ENCODE measurements at regions not wholly inside any gene's neighbourhood (a gene's known extent, or its start where the extent isn't known, plus 50 kb on each side); places are given as distances from the start of the nearest gene placed in this dataset.
"Not testable (repeated sequence)": the region's sequence is repeated elsewhere in the genome, so short reads cannot be mapped to it uniquely, and the experiment has no call there.

GRCh38 chr12:30201301-30202160, 417.8 kb upstream of the TMTC1 start:
- DNase-seq = no peak

GRCh38 chr12:30200864-30201263, 417.1 kb upstream of the TMTC1 start:
- no peak for DNase-seq

GRCh38 chr12:30197392-30198057, 413.8 kb upstream of the TMTC1 start:
- DNase-seq = no peak

- no peak for DNase-seq
Observed at GRCh38 chr12:30191696-30192455, 408.1 kb upstream of the TMTC1 start.

GRCh38 chr12:30188602-30189326, 405.0 kb upstream of the TMTC1 start:
- no peak for DNase-seq

GRCh38 chr12:30187426-30187825, 403.7 kb upstream of the TMTC1 start:
- no peak for DNase-seq

- DNase-seq = no peak
Observed at GRCh38 chr12:30181334-30181733, 397.6 kb upstream of the TMTC1 start.

GRCh38 chr12:30180602-30181001, 396.9 kb upstream of the TMTC1 start:
- no peak for DNase-seq

- no peak for DNase-seq
Observed at GRCh38 chr12:30178916-30179315, 395.2 kb upstream of the TMTC1 start.

- DNase-seq = no peak
Observed at GRCh38 chr12:30169839-30170591, 386.3 kb upstream of the TMTC1 start.

- DNase-seq = no peak
Observed at GRCh38 chr12:30166006-30166795, 382.5 kb upstream of the TMTC1 start.

GRCh38 chr12:30164382-30165318, 380.9 kb upstream of the TMTC1 start:
- no peak for DNase-seq

- not testable (repeated sequence) for DNase-seq
Observed at GRCh38 chr12:30156833-30157232, 373.1 kb upstream of the TMTC1 start.

GRCh38 chr12:30155001-30155730, 371.4 kb upstream of the TMTC1 start:
- no peak for DNase-seq

- no peak for DNase-seq
Observed at GRCh38 chr12:30153981-30154380, 370.2 kb upstream of the TMTC1 start.

- DNase-seq = no peak
Observed at GRCh38 chr12:30152705-30153104, 369.0 kb upstream of the TMTC1 start.

- DNase-seq = no peak
Observed at GRCh38 chr12:30151831-30152230, 368.1 kb upstream of the TMTC1 start.

- DNase-seq = no peak
Observed at GRCh38 chr12:30146561-30146960, 362.8 kb upstream of the TMTC1 start.

GRCh38 chr12:30145684-30146032, 361.9 kb upstream of the TMTC1 start:
- no peak for DNase-seq
